Left forelimb (tissue), 1 donor: ENCODE measurements at regions not wholly inside any gene's neighbourhood (a gene's known extent, or its start where the extent isn't known, plus 50 kb on each side); places are given as distances from the start of the nearest gene placed in this dataset.
"Not testable (repeated sequence)": the region's sequence is repeated elsewhere in the genome, so short reads cannot be mapped to it uniquely, and the experiment has no call there.

Experiments used
- DNase-seq: peaks from one replicate; pipeline ENCODE4 v3.0.0-alpha.2; 2018; ENCODE audit warnings: low spot score

- DNase-seq = no peak
Observed at GRCh38 chr19:30103981-30104380, 161.9 kb downstream of the URI1 start.

GRCh38 chr19:30105316-30105715 is 163.3 kb downstream of the URI1 start:
- DNase-seq = no peak

GRCh38 chr19:30105727-30106126 is 163.7 kb downstream of the URI1 start:
- no peak for DNase-seq

- DNase-seq = no peak
Observed at GRCh38 chr19:30106417-30107095, 164.5 kb downstream of the URI1 start.

GRCh38 chr19:30107251-30107650 is 165.2 kb downstream of the URI1 start:
- no peak for DNase-seq

- DNase-seq = no peak
Observed at GRCh38 chr19:30109565-30109964, 167.5 kb downstream of the URI1 start.

DNA sequence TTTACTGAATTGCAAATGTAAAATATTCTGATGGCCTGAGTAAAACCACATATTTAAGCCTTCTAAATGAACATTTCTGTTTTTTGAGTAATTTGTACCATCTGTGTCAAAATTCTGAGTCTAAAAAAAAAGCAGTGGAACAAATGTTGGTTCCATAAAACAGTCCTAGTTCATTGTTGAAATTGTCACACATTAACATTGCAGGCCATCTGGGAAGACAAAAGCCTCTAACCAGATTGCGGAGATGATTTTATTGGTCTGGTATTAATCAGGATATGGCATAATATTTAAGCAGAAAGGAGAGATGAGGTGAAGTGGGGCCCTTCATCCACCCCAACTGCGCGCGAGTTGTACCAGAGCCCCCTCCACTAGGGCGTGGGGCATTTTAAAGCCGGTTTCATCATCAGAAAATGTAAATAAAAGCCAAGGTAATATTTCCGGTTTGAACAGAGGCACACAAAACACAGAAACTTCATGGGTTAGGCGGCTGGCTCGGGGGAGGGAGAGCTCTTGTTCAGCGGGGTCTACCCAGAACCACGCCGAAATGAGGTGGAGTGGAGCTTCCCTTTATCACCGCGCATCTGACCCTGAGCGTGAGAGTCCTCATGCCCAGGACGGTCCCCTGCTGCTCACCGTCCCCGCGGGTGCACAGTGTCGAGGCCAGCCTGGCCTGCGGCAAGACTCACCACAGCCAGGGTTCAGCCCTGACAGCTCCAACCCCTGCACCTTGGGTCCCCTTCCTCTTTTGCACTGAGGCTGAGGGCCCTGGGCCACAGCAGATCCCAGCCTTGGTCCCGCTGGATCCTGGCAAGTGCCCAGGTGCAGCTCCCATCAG is 169.2 kb downstream of the URI1 start:
- no peak for DNase-seq

DNA sequence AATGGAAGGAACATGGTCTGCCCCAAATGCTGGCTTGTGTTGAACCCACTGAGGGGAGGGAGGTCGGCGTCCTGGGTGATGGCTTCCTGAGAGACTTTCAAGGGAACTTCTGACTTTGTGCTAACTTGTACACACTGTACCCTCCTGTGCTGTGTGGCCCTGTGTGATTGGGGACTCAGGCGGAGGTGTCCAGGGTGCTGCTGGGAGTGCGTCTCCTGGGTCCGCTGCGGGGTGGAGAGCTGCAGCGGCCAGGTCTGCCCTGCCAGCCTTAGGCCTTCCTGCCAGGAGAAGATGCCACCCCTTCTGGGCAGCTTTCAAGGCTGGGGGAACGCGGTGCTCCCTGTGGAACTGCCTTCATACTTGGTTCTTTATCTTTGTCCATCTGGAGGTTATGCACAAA is 170.1 kb downstream of the URI1 start:
- DNase-seq = no peak

- no peak for DNase-seq
Observed at GRCh38 chr19:30112666-30113065, 170.6 kb downstream of the URI1 start.

- DNase-seq = no peak
Observed at GRCh38 chr19:30113186-30113585, 171.1 kb downstream of the URI1 start.

GRCh38 chr19:30114095-30114494 is 172.1 kb downstream of the URI1 start:
- not testable (repeated sequence) for DNase-seq

- no peak for DNase-seq
Observed at GRCh38 chr19:30115947-30116346, 173.9 kb downstream of the URI1 start.

- no peak for DNase-seq
Observed at GRCh38 chr19:30116530-30116929, 174.5 kb downstream of the URI1 start.

- no peak for DNase-seq
Observed at GRCh38 chr19:30116984-30117555, 175.0 kb downstream of the URI1 start.

DNA sequence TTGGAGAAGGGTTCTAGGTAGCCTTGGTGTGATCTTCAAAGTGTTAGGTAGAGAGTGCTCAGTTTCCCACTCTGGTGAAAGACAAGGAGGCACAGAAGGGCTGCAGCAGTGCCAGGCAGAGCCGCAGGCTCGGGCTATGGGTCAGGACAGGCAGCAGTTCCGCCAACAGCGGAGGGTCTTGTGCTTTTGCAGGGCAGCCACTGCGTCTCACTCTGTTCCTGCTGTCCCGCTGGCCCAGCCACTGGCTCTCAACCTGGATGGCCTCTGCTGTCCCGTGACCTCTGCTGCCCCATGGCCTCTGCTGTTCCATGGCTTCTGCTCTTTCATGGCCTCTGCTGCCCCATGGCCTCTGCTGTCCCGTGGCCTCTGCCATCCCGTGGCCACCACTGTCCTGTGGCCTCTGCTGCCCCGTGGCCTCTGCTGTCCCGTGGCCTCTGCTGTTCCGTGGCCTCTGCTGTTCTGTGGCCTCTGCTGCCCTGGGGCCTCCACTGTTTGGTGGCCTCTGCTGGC is 175.7 kb downstream of the URI1 start:
- DNase-seq = no peak

DNA sequence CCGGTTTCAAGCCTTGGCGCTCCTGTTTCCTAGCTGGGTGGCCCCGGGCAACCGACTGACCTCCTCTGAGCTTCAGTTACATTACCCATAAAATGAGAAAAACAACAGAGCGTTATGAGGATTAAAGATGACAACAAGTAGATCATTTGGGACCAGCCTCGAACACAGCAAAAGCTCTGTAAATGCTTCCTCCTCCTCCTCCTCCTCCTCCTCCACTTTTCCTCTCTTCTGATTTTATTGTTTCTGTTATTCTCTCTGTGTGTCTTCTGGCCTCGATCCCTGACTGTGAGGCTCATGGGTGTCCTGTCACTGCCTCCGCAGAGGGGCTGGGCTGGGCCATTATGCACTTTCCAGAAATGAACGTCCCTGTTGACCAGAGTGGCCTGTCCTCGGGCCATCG is 176.2 kb downstream of the URI1 start:
- no peak for DNase-seq

GRCh38 chr19:30118760-30119159 is 176.7 kb downstream of the URI1 start:
- no peak for DNase-seq

- peak; percentile 61 for DNase-seq
Observed at GRCh38 chr19:30119180-30119908, 177.3 kb downstream of the URI1 start.

DNA sequence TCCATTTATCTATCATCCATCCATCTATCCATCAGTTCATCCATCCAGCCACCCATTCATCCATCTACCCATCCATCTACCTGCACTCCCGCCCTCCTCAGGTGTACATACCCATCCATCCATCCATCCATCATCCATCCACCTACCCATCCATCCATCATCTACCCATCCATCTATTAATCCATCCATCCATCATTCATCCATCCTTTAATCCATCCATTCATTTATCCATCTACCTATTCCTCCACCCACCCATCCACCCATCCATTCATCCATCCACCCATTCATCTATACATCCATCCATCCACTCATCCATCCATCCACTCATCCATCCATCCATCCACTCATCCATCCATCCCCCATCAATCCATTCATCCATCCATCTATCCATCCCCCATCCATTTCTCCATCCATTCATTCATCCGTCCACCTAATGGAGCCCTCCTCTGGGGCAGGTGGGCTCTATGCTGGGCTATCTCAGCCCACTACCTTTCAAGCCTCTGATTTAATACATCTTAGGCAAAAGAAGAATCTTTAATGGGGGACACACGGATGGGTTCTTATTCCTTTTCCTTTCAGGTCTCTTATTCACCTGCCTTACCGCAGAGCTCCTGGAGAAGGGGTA is 178.9 kb downstream of the URI1 start:
- no peak for DNase-seq

DNA sequence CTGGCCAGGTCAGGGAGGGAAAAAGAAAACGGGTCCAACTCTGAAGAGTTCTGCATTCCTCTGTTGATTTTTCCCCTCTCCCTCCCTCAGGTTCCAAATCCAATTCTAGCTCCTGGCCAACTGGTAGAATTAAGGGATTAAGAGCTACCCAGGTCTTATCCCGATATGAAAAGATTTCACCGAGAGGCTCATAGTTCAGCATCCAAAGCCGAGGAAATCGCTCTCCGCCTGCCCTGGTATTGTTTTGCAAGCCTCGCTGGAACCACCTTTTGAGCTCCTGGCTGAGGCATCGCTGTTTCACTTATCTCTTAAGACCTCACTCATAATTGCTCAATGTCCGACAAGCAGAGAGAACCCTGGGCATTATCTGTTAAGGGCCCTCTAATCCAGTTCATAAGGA is 180.4 kb downstream of the URI1 start:
- no peak for DNase-seq

- peak; percentile 51 for DNase-seq
Observed at GRCh38 chr19:30123119-30123518, 181.1 kb downstream of the URI1 start.

DNA sequence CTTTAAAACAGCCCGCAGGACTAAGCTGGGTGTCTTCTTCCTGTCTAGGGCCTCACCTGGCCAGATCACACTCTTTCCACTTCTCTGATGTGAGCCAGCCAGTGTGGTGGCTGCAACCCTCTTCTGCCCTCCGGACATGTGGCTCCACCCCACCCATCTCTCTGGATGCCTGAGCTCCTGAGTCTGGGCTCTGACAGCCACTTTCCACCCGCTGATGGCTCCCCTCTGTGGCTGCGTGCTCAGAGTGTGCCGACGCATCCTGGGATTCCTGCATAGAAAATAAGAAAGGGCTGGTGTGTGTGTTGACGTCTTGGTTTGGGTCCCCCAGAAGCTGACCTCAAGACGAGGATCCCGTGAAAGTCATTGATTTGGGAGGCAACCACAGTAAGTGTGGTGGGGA is 181.6 kb downstream of the URI1 start:
- DNase-seq = peak; percentile 49
